DND-41 (cell line): ENCODE measurements at regions not wholly inside any gene's neighbourhood (a gene's known extent, or its start where the extent isn't known, plus 50 kb on each side); places are given as distances from the start of the nearest gene placed in this dataset.

Experiments
- ATAC-seq: fragments of 200-7000 bp; cut with Tn5 transposase; 3 replicates; pipeline ENCODE4 v1.9.1; 2021; ENCODE audit warnings: low read depth; ENCODE audit not compliant: insufficient read depth
- DNase-seq: peaks from one replicate; pipeline ENCODE4 v3.0.0-alpha.2; 2020
- H2AFZ ChIP-seq: 2 replicates; pipeline ENCODE4 v1.6.0; 2012; ENCODE audit warnings: low read depth, low read length
- H3K27ac ChIP-seq: 2 replicates; pipeline ENCODE4 v1.5.1; 2012; ENCODE audit warnings: low read length, inconsistent platforms
- H3K27me3 ChIP-seq: fragments of 200-600 bp; sonication (generic); 2 replicates; pipeline ENCODE4 v1.6.0; 2012; ENCODE audit warnings: low read length, mild to moderate bottlenecking, inconsistent platforms; ENCODE audit not compliant: insufficient read depth, poor library complexity
- H3K36me3 ChIP-seq: 2 replicates; pipeline ENCODE4 v1.5.1; 2012; ENCODE audit warnings: low read length, inconsistent platforms; ENCODE audit not compliant: insufficient read depth
- H3K4me1 ChIP-seq: 2 replicates; pipeline ENCODE4 v1.5.1; 2012; ENCODE audit warnings: mild to moderate bottlenecking, low read length; ENCODE audit not compliant: insufficient read depth
- H3K4me2 ChIP-seq: 2 replicates; pipeline ENCODE4 v1.6.0; 2012; ENCODE audit warnings: mild to moderate bottlenecking, moderate library complexity, low read length, inconsistent platforms; ENCODE audit not compliant: insufficient read depth
- H3K4me3 ChIP-seq, 2 experiments: fragments of 200-600 bp in 1 of 2; shearing (Covaris generic) in 1 of 2; 2 replicates each; pipeline ENCODE4 v1.5.1; 2012 to 2016; ENCODE audit warnings: inconsistent platforms in 2 of 2, low read length in 2 of 2, mild to moderate bottlenecking in 2 of 2, low read depth in 1 of 2, moderate library complexity in 1 of 2
- H3K79me2 ChIP-seq: 2 replicates; pipeline ENCODE4 v1.6.0; 2012; ENCODE audit warnings: low read length, inconsistent platforms; ENCODE audit not compliant: insufficient read depth
- H3K9ac ChIP-seq: 2 replicates; pipeline ENCODE4 v1.6.0; 2012; ENCODE audit warnings: low read depth, mild to moderate bottlenecking, inconsistent platforms, low read length, moderate library complexity
- H3K9me3 ChIP-seq: 2 replicates; pipeline ENCODE4 v1.5.1; 2012; ENCODE audit warnings: low read length, moderate library complexity, mild to moderate bottlenecking, inconsistent platforms; ENCODE audit not compliant: insufficient read depth, severe bottlenecking
- H4K20me1 ChIP-seq: 2 replicates; pipeline ENCODE4 v1.6.0; 2012; ENCODE audit warnings: low read length; ENCODE audit not compliant: insufficient read depth
- EZH2 ChIP-seq: IDR thresholded peaks from 3 replicates; pipeline ENCODE4 v1.6.1; 2012; ENCODE audit warnings: borderline replicate concordance, low read depth, mild to moderate bottlenecking, moderate library complexity, low read length, inconsistent platforms; ENCODE audit not compliant: severe bottlenecking
- TF ChIP-seq, protein P1 (sequence below): IDR thresholded peaks from 2 replicates; pipeline ENCODE4 v1.5.1; 2012; ENCODE audit warnings: borderline replicate concordance, low read length, moderate library complexity, mild to moderate bottlenecking; ENCODE audit not compliant: poor library complexity, severe bottlenecking; ENCODE audit errors: extremely low read depth

GRCh38 chr1:47507144-47507543 is 69.3 kb downstream of the FOXD2 start:
- ATAC-seq = no peak
- DNase-seq = no peak
- TF ChIP-seq, protein P1, sequence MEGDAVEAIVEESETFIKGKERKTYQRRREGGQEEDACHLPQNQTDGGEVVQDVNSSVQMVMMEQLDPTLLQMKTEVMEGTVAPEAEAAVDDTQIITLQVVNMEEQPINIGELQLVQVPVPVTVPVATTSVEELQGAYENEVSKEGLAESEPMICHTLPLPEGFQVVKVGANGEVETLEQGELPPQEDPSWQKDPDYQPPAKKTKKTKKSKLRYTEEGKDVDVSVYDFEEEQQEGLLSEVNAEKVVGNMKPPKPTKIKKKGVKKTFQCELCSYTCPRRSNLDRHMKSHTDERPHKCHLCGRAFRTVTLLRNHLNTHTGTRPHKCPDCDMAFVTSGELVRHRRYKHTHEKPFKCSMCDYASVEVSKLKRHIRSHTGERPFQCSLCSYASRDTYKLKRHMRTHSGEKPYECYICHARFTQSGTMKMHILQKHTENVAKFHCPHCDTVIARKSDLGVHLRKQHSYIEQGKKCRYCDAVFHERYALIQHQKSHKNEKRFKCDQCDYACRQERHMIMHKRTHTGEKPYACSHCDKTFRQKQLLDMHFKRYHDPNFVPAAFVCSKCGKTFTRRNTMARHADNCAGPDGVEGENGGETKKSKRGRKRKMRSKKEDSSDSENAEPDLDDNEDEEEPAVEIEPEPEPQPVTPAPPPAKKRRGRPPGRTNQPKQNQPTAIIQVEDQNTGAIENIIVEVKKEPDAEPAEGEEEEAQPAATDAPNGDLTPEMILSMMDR = no peak
- no peak for TF ChIP-seq EZH2
- H3K9me3 ChIP-seq = no peaks in the 10 kb centered on the region
- H3K36me3 ChIP-seq = no peaks in the 10 kb centered on the region
- H4K20me1 ChIP-seq = no peaks in the 10 kb centered on the region
- H3K9ac ChIP-seq = no peak overlapping the region
- H2AFZ ChIP-seq = no peak overlapping the region
- H3K79me2 ChIP-seq = no peaks in the 10 kb centered on the region
- H3K4me3 ChIP-seq = no peak overlapping the region
- H3K27ac ChIP-seq = no peak overlapping the region
- peaks cover 7% of the 10 kb centered on the region for H3K27me3 ChIP-seq
- no peaks in the 10 kb centered on the region for H3K4me1 ChIP-seq
- no peak overlapping the region for H3K4me2 ChIP-seq

GRCh38 chr1:47507881-47508701 is 70.2 kb downstream of the FOXD2 start:
- peaks cover 7% of the 10 kb centered on the region for H3K27me3 ChIP-seq
- H3K27ac ChIP-seq = no peak overlapping the region
- ATAC-seq (no peak), DNase-seq (no peak)
- no peak overlapping the region for H2AFZ ChIP-seq
- H3K9me3 ChIP-seq = no peaks in the 10 kb centered on the region
- no peak overlapping the region for H3K4me2 ChIP-seq
- H3K36me3 ChIP-seq = no peaks in the 10 kb centered on the region
- no peaks in the 10 kb centered on the region for H3K4me1 ChIP-seq
- H3K4me3 ChIP-seq = no peak overlapping the region
- TF ChIP-seq EZH2 = no peak
- TF ChIP-seq, protein P1 = no peak
- H3K9ac ChIP-seq = no peak overlapping the region
- H4K20me1 ChIP-seq = no peaks in the 10 kb centered on the region
- H3K79me2 ChIP-seq = no peaks in the 10 kb centered on the region

DNA sequence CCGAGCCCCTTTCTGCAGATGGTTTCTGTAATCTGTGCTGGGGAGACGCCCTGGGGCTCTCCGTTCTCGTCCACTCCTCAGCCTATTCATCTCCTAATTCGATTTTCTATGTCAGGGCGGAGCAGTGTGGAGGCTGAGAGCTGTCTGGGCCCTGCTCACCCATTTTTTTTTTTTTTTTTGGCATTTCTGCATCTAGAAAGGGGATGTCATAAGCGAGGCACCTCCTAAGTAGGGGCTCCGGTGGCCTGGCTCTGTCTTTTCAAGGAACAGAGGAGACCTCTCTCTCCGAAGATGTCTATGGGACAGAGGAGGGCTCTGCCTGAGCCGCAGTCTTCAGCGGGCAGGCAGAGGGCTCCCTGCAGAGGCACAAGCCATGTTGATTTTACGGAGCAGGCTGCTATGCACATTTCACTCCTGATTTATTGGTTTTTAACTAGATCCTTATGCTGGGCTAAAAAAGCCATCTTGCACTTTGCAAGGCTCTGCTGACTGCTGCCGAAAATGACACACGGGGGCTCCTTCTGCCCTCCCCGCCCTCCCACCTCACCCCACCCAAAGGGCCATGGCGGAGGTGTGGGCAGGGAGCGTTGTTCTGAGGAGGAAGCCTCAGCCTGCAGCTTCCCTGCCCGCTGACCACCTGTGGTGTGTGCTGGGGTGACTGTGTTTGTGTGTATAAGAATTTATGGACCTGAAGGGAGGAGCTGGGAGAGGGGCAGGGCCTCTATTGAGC is 71.0 kb downstream of the FOXD2 start:
- H3K9ac ChIP-seq = no peak overlapping the region

More for the DNA sequence above, 71.0 kb downstream of the FOXD2 start:
- Histone ChIP-seq H3K4me3 (no peak overlapping the region), H3K27me3 (peaks cover 7% of the 10 kb centered on the region), H3K27ac (no peak overlapping the region), H3K36me3 (no peaks in the 10 kb centered on the region), H3K9me3 (no peaks in the 10 kb centered on the region), H3K4me1 (no peaks in the 10 kb centered on the region), H3K4me2 (no peak overlapping the region), H3K79me2 (no peaks in the 10 kb centered on the region), H2AFZ (no peak overlapping the region), H4K20me1 (no peaks in the 10 kb centered on the region)
- ATAC-seq (no peak), DNase-seq (no peak)
- TF ChIP-seq, protein P1 = no peak
- no peak for TF ChIP-seq EZH2
